ENCODE measurements at regions not wholly inside any gene's neighbourhood (a gene's known extent, or its start where the extent isn't known, plus 50 kb on each side); places are given as distances from the start of the nearest gene placed in this dataset.
A peak's percentile ranks its signal among the peaks of the same experiment; 100 is the strongest.

DNA sequence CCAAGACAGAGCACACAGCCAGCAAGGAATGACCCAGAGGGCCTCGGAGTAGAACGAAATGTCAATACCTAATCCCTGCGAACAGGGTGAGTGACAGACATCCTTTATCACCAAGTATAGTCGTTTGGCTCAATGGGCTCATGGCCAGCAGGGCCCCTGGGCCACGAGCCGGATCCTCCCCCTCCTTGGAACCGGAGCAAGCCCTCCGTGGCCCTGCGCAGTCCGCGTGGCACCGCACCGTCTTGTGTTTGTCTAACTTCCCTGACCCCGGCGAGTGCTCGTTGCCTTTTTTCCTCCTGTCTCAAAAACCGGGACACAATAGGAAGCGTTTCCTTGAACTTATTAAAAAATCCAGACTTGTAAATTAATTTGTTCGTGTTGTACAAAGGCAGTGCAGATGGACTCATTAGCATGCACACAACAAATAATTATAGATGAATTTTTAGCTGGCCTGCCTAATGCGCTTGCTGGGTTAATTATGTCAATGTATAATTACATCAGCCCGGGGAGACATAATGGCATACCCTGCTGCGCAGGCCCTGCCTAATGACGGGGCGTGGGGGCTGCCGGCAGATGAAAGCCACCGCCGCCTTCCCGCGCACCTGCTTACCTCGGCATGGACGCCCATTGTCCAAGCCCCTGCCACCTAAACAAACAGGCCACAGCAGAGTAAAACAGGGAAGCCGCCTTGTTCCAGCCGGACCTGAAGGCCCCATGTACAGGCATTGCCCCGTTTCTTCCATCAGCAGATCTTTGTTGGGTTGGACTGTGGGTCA lies 81.6 kb downstream of the PHETA1 start:
- H3K4me3 ChIP-seq (ENCODE audit: low read depth, low read length), result no peak overlapping the region
- DNase-seq (ENCODE audit: low read depth), result no peak
- TF ChIP-seq, protein P1, sequence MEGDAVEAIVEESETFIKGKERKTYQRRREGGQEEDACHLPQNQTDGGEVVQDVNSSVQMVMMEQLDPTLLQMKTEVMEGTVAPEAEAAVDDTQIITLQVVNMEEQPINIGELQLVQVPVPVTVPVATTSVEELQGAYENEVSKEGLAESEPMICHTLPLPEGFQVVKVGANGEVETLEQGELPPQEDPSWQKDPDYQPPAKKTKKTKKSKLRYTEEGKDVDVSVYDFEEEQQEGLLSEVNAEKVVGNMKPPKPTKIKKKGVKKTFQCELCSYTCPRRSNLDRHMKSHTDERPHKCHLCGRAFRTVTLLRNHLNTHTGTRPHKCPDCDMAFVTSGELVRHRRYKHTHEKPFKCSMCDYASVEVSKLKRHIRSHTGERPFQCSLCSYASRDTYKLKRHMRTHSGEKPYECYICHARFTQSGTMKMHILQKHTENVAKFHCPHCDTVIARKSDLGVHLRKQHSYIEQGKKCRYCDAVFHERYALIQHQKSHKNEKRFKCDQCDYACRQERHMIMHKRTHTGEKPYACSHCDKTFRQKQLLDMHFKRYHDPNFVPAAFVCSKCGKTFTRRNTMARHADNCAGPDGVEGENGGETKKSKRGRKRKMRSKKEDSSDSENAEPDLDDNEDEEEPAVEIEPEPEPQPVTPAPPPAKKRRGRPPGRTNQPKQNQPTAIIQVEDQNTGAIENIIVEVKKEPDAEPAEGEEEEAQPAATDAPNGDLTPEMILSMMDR (IDR thresholded peaks at IDR 0.05; ENCODE audit: insufficient read depth, low read depth, low read length), result no peak

DNA sequence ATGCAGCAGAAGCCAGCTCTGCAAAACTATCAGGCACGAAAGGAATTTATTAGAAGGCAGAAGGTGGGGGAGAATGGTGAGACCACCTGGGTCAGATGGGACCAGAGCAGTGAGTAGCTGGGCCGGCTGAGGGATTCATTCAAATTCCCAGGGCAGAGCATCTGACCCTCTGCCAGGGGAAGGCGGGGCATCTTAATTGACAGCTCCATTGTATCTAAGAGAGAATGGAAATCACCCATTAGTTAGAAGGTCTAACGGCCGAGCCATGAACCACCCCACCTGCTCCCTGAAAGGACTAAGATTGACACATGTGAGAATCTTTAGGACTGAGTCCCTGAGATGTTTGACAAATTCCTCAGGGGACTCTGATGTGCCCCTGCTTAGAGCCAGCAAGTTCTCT lies 83.7 kb downstream of the PHETA1 start:
- no peak for DNase-seq (ENCODE audit: low read depth)
- no peak overlapping the region for H3K4me3 ChIP-seq (ENCODE audit: low read depth, low read length)
- TF ChIP-seq, protein P1 (IDR thresholded peaks at IDR 0.05; ENCODE audit: insufficient read depth, low read depth, low read length), result no peak

DNA sequence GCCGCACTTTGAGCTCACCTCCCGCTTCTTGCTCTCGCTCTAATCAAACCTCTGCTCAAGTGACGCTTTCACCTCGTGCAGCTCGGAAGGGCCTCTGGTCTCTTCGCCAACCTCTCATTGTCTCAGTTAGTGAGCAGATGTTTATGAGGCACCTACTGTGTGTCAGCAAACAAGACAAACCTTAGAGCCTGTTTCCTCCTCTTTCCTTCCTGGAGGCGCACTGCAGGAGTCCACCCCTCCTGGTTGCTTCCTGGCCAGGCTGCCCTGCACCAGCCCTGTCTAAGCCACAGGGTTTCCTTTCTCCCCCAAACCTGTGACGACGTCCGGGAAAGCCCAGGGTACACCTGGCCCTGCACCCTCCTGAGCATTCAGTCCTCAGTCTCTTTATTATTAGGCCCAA lies 84.2 kb downstream of the PHETA1 start:
- no peak overlapping the region for H3K4me3 ChIP-seq (ENCODE audit: low read depth, low read length)
- TF ChIP-seq, protein P1 (IDR thresholded peaks at IDR 0.05; ENCODE audit: insufficient read depth, low read depth, low read length), result no peak
- DNase-seq (ENCODE audit: low read depth), result no peak

DNA sequence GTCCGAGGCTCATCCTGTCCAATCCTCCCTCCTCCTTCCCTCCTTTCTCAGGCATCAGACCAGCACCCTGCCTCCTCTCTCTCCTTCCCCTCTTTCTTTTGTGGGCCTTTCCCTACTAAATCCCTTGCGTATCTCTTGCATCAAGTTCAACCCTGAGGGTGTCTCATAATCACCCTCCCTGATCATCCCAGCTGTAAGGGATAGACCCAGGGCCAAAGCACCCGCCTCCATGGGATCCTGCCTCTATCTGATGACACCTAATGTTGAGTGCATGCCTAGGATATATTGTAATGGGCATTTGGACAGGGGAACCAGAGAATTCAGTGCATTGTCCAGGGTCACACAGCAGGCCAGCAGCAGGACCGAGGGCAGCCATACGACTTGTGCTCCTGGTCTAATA lies 84.9 kb downstream of the PHETA1 start:
- TF ChIP-seq, protein P1 (IDR thresholded peaks at IDR 0.05; ENCODE audit: insufficient read depth, low read depth, low read length), result no peak
- no peak overlapping the region for H3K4me3 ChIP-seq (ENCODE audit: low read depth, low read length)
- no peak for DNase-seq (ENCODE audit: low read depth)

DNA sequence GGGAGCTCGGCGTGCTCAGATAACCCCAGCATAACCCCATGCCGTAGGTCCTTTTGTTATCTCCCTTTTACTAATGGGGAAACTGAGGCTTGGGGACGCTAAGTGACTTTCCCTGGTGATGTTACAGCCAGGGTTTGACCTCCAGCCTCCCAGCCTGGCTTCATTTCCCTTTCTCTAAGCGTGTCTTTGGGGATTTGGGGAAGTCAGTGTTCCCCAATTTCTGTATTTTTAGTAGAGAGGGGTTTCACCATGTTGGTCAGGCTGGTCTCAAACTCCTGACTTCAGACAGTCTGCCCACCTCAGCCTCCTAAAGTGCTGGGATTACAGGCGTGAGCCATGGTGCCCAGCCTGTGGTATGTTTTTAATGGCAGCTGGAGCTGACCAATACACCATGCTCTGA lies 85.4 kb downstream of the PHETA1 start:
- H3K4me3 ChIP-seq (ENCODE audit: low read depth, low read length), result no peak overlapping the region
- no peak for DNase-seq (ENCODE audit: low read depth)
- TF ChIP-seq, protein P1 (IDR thresholded peaks at IDR 0.05; ENCODE audit: insufficient read depth, low read depth, low read length), result no peak

DNA sequence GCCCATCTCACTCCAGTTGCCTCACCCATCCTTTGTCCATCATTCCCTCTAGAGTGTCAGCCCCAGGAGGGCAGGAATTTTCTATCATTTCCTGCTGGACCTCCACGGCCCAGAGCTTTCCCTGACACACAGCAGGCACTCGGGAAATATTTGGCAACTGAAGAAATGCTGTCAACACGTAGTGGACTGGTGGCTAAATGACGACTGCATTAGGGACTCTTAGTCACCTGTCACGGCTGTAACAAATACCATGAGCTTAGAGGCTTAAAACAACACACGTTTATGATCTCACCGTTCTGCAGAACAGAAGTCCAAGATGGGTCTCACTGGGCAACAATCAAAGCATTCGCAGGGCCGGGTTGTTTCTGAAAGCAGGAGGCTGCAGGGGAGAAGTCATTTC lies 91.3 kb downstream of the PHETA1 start:
- TF ChIP-seq, protein P1 (IDR thresholded peaks at IDR 0.05; ENCODE audit: insufficient read depth, low read depth, low read length), result no peak
- no peak overlapping the region for H3K4me3 ChIP-seq (ENCODE audit: low read depth, low read length)
- DNase-seq (ENCODE audit: low read depth), result no peak

DNA sequence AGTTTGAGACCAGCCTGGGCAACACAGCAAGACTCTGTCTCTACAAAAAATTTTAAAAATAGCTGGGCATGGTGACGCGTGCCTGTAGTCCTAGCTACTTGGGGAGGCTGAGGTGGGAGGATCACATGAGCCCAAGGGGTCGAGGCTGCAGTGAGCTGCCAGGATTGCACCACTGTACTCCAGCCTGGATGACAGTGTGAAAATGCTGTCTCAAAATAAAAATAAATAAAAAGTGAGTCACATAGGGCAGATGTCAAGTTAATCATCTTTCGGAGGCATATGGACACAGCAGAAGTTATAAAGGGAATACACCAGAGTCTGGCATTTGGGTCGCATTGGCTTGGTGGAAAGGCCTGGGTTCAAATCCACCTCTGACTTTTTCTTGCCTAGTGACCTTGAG lies 92.7 kb downstream of the PHETA1 start:
- TF ChIP-seq, protein P1 (IDR thresholded peaks at IDR 0.05; ENCODE audit: insufficient read depth, low read depth, low read length), result no peak
- no peak overlapping the region for H3K4me3 ChIP-seq (ENCODE audit: low read depth, low read length)
- DNase-seq (ENCODE audit: low read depth), result peak; percentile 3

Measured in fibroblast of villous mesenchyme (primary cell).